GM04504 (cell line): ENCODE measurements at regions not wholly inside any gene's neighbourhood (a gene's known extent, or its start where the extent isn't known, plus 50 kb on each side); places are given as distances from the start of the nearest gene placed in this dataset.

Source experiments
- DNase-seq: peaks from one replicate; pipeline ENCODE4 v3.0.0-alpha.2; 2012; ENCODE audit warnings: low read depth

- no peak for DNase-seq
These were observed 90.0 kb upstream of the SLC6A6 start for GRCh38 chr3:14312375-14312774.

- DNase-seq, result no peak
These were observed 85.3 kb upstream of the SLC6A6 start for GRCh38 chr3:14317057-14317553.

- no peak for DNase-seq
These were observed 83.8 kb upstream of the SLC6A6 start for GRCh38 chr3:14318646-14319045.

GRCh38 chr3:14319654-14320182 is 82.7 kb upstream of the SLC6A6 start:
- DNase-seq, result no peak

GRCh38 chr3:14320219-14320618 is 82.2 kb upstream of the SLC6A6 start:
- no peak for DNase-seq

GRCh38 chr3:14322001-14322400 is 80.4 kb upstream of the SLC6A6 start:
- no peak for DNase-seq

GRCh38 chr3:14322667-14323295 is 79.6 kb upstream of the SLC6A6 start:
- no peak for DNase-seq

GRCh38 chr3:14323401-14324223 is 78.8 kb upstream of the SLC6A6 start:
- no peak for DNase-seq

- DNase-seq, result no peak
These were observed 78.0 kb upstream of the SLC6A6 start for GRCh38 chr3:14324224-14324944.

GRCh38 chr3:14328422-14328821 is 74.0 kb upstream of the SLC6A6 start:
- DNase-seq, result no peak

- DNase-seq, result peak; percentile 6
These were observed 73.1 kb upstream of the SLC6A6 start for GRCh38 chr3:14329116-14329830.

GRCh38 chr3:14329842-14330241 is 72.6 kb upstream of the SLC6A6 start:
- no peak for DNase-seq

GRCh38 chr3:14330508-14330907 is 71.9 kb upstream of the SLC6A6 start:
- no peak for DNase-seq

GRCh38 chr3:14331251-14331650 is 71.2 kb upstream of the SLC6A6 start:
- no peak for DNase-seq

- DNase-seq, result no peak
These were observed 70.0 kb upstream of the SLC6A6 start for GRCh38 chr3:14332392-14332791.

GRCh38 chr3:14333215-14333614 is 69.2 kb upstream of the SLC6A6 start:
- DNase-seq, result no peak

- DNase-seq, result no peak
These were observed 68.8 kb upstream of the SLC6A6 start for GRCh38 chr3:14333621-14334020.

- DNase-seq, result no peak
These were observed 68.3 kb upstream of the SLC6A6 start for GRCh38 chr3:14334136-14334535.

- DNase-seq, result no peak
These were observed 67.5 kb upstream of the SLC6A6 start for GRCh38 chr3:14334936-14335335.

- DNase-seq, result no peak
These were observed 66.3 kb upstream of the SLC6A6 start for GRCh38 chr3:14335774-14336748.
